22Rv1 (cell line): ENCODE measurements at regions not wholly inside any gene's neighbourhood (a gene's known extent, or its start where the extent isn't known, plus 50 kb on each side); places are given as distances from the start of the nearest gene placed in this dataset.

ENCODE experiments used
- CTCF ChIP-seq: fragments of 450-650 bp; IDR thresholded peaks from 2 replicates; pipeline ENCODE4 v1.5.1; 2017; ENCODE audit warnings: mild to moderate bottlenecking
- ZFX ChIP-seq: fragments of 450-650 bp; IDR thresholded peaks from 2 replicates; pipeline ENCODE4 v1.6.1; 2017; ENCODE audit warnings: antibody characterized with exemption, borderline replicate concordance

- no peak for TF ChIP-seq CTCF
- no peak for TF ChIP-seq ZFX
Observed at GRCh38 chr13:74867460-74867859, 614.5 kb downstream of the TBC1D4 start.
